Sigmoid colon (tissue), 4 donors: ENCODE measurements at regions not wholly inside any gene's neighbourhood (a gene's known extent, or its start where the extent isn't known, plus 50 kb on each side); places are given as distances from the start of the nearest gene placed in this dataset.

Experiments used
- CTCF ChIP-seq, 4 experiments: fragments of 450-650 bp in 3 of 4; fragments of 200-600 bp in 1 of 4; IDR thresholded peaks; one replicate each; pipeline ENCODE4 v1.5.1; 2016 to 2019; ENCODE audit warnings: antibody characterized with exemption in 4 of 4, mild to moderate bottlenecking in 3 of 4, moderate library complexity in 2 of 4
- EP300 ChIP-seq, 4 donors: sonication (generic); formaldehyde crosslinking; IDR thresholded peaks; one replicate each; pipeline ENCODE4 v1.6.1; 2017; ENCODE audit warnings: antibody characterized with exemption in 4 of 4
- POLR2A ChIP-seq, 2 donors: fragments of 450-650 bp; IDR thresholded peaks; one replicate each; pipeline ENCODE4 v1.6.1; 2016; ENCODE audit warnings: antibody characterized with exemption in 2 of 2, mild to moderate bottlenecking in 2 of 2, moderate library complexity in 2 of 2
- POLR2AphosphoS5 ChIP-seq, 4 donors: sonication (generic); formaldehyde crosslinking; IDR thresholded peaks; one replicate each; pipeline ENCODE4 v1.6.1; 2017; ENCODE audit warnings: antibody characterized with exemption in 4 of 4

GRCh38 chr12:34344851-34345522 lies 322.7 kb downstream of the ALG10 start:
- TF ChIP-seq POLR2A (IDR thresholded peaks at IDR 0.05) (no peak), EP300 (IDR thresholded peaks at IDR 0.05) (no peak), POLR2AphosphoS5 (IDR thresholded peaks at IDR 0.05) (no peak), CTCF (IDR thresholded peaks at IDR 0.05) (no peak)
